Keratinocyte (primary cell): ENCODE measurements at regions not wholly inside any gene's neighbourhood (a gene's known extent, or its start where the extent isn't known, plus 50 kb on each side); places are given as distances from the start of the nearest gene placed in this dataset.

Experiments used
- CTCF ChIP-seq, 3 experiments: IDR thresholded peaks in 1 of 3; conservative IDR thresholded peaks in 1 of 3; optimal IDR thresholded peaks in 1 of 3; 2 replicates in 2 of 3; 3 replicates in 1 of 3; pipeline versions ENCODE3 to v1.5.1; 2011; ENCODE audit warnings: low read length in 3 of 3, mild to moderate bottlenecking in 3 of 3, moderate library complexity in 2 of 3, control low read depth in 1 of 3, inconsistent platforms in 1 of 3; ENCODE audit not compliant: insufficient read depth in 2 of 3; ENCODE audit errors: extremely low read depth in 1 of 3
- EZH2 ChIP-seq: IDR thresholded peaks from one replicate; pipeline ENCODE4 v1.6.1; 2012; ENCODE audit warnings: inconsistent platforms, mild to moderate bottlenecking, low read length, moderate library complexity

GRCh38 chr6:113185299-113185698 is 671.8 kb upstream of the MARCKS start:
- no peak for TF ChIP-seq CTCF (optimal IDR thresholded peaks at IDR 0.05 in 1 of 3, IDR thresholded peaks at IDR 0.05 in 1 of 3, conservative IDR thresholded peaks at IDR 0.05 in 1 of 3; ENCODE audit: extremely low read depth in 1 of 3, insufficient read depth in 2 of 3, low read length in 3 of 3)
- TF ChIP-seq EZH2, result no peak
